LNCaP clone FGC (cell line): ENCODE measurements at regions not wholly inside any gene's neighbourhood (a gene's known extent, or its start where the extent isn't known, plus 50 kb on each side); places are given as distances from the start of the nearest gene placed in this dataset.

ENCODE experiments used
- DNase-seq: peaks from one replicate; pipeline ENCODE4 v3.0.0-alpha.2; 2011; ENCODE audit warnings: low read depth
- H3K4me3 ChIP-seq: 2 replicates; pipeline ENCODE4 v1.5.1; 2011; ENCODE audit warnings: mild to moderate bottlenecking, low read depth, low read length, control low read depth
- CTCF ChIP-seq: IDR thresholded peaks from 2 replicates; pipeline ENCODE4 v1.5.1; 2012; ENCODE audit warnings: mild to moderate bottlenecking; ENCODE audit not compliant: control insufficient read depth, insufficient read depth; ENCODE audit errors: extremely low read depth

- no peak for TF ChIP-seq CTCF
- DNase-seq = no peak
- H3K4me3 ChIP-seq = no peak overlapping the region
Observed at GRCh38 chr13:64930636-64931035, 2299.5 kb downstream of the PCDH9 start.

DNA sequence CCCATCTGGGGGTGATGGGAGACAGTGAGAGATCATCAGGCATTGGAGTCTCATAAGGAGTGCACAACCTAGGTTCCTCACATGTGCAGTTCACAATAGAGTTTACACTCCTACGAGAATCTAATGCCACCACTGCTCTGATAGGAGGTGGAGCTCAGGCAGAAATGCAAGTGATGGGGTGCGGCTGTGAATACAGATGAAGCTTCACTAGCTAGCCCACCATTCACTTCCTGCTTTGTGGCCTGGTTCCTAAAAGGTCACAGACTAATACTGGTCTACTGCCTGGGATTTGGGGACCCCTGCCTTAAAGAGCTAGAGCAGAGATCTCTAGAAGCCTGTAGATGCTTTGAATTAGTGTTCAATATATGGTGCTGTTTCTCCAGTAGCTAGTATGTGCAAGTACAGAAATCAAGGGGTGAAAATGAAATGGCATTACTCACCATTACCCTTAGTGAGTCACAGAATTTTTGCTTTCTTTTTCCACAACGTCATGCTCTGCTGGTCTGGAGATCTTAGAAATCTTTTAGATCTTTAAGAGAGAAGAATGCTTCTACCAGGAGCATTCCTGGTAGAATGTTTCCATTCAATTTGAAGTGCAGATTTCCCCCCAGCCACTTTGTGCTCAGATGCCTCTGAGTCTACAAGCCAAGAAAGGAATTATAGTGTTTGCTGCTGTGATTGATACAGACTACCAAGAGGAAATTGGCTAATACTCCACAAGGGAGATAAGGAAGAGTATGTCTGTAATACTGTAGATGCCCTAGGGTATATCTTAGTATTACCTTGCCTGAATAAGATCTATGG is 2301.2 kb downstream of the PCDH9 start:
- TF ChIP-seq CTCF = no peak
- no peak for DNase-seq
- no peak overlapping the region for H3K4me3 ChIP-seq

- no peak overlapping the region for H3K4me3 ChIP-seq
- no peak for DNase-seq
- no peak for TF ChIP-seq CTCF
Observed at GRCh38 chr13:64925727-64926126, 2304.4 kb downstream of the PCDH9 start.

- no peak for DNase-seq
- H3K4me3 ChIP-seq = no peak overlapping the region
- TF ChIP-seq CTCF = no peak
Observed at GRCh38 chr13:64925284-64925683, 2304.9 kb downstream of the PCDH9 start.

DNA sequence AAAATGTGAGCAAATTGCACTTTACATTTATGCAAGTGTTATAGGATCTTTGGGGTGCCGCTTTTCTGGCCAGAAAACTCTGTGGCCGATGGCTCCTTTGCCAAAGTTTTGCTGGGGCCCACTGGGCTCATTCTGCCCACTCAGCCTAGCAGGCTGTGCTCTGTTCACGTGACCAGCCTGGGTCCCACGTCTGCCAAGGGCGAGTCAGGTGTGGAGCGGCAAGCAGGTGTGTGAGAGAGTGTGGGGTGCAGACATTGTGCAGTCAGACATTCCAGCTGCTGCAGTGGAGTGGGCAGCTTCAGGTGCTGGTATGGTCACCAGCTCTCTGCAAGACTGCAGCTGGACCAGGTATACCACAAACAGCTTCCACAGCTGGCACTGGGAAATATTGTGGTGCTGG is 2305.7 kb downstream of the PCDH9 start:
- H3K4me3 ChIP-seq = no peak overlapping the region
- DNase-seq = no peak
- no peak for TF ChIP-seq CTCF

DNA sequence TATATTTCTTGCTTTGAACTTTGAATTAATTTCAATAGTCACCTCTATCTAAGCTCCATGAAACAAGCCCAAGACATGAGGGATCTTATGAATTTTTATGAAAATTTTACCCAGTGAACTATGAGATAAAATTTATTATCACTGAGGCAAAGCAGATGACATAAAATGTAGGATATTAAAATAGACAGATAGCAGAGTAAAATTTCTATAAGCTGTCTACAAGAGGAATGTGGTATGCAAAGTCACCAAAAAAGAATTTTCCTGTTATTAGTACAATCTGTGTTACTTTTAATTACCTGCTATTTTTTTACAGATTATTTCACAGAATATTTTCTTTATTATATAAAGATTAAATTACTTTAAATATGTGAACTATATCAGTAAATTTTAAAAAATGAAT is 2312.6 kb downstream of the PCDH9 start:
- TF ChIP-seq CTCF = no peak
- no peak overlapping the region for H3K4me3 ChIP-seq
- DNase-seq = no peak

DNA sequence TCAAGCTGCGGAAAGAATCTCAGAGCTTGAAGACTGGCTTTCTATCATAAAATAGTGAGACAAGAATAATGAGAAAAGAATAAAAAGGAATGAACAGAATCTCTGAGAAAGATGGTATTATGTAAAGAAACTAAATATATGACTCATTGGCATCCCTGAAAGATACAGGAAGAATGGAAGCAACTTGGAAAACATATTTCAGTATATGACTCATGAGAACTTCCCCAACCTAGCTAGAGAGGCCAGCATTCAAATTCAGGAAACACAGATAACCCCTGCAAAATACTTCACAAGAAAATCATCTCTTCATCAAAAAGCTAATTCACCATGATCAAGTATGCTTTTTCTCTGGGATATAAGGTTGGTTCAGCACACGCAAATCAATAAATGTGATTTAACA is 2318.0 kb downstream of the PCDH9 start:
- no peak for DNase-seq

More for the DNA sequence above, 2318.0 kb downstream of the PCDH9 start:
- H3K4me3 ChIP-seq = no peak overlapping the region
- TF ChIP-seq CTCF = no peak
